H9 (cell line): ENCODE measurements at regions not wholly inside any gene's neighbourhood (a gene's known extent, or its start where the extent isn't known, plus 50 kb on each side); places are given as distances from the start of the nearest gene placed in this dataset.

ENCODE experiments used
- DNase-seq: peaks from one replicate; pipeline ENCODE4 v3.0.0-alpha.2; 2017
- H2AFZ ChIP-seq: one replicate; pipeline ENCODE4 v1.6.1; 2013; ENCODE audit warnings: mild to moderate bottlenecking, low read length, control low read depth, moderate library complexity
- H2AK5ac ChIP-seq: 2 replicates; pipeline ENCODE4 v1.6.1; 2013; ENCODE audit warnings: low read length, control low read depth, mixed read lengths; ENCODE audit not compliant: insufficient read length
- H2BK120ac ChIP-seq: one replicate; pipeline ENCODE4 v1.6.1; 2013; ENCODE audit warnings: low read depth, mild to moderate bottlenecking, low read length, control low read depth, inconsistent platforms; ENCODE audit not compliant: poor library complexity, severe bottlenecking
- H2BK12ac ChIP-seq: 2 replicates; pipeline ENCODE4 v1.6.1; 2013; ENCODE audit warnings: low read length, control low read depth, mixed read lengths, low read depth; ENCODE audit not compliant: insufficient read length
- H2BK15ac ChIP-seq: 2 replicates; pipeline ENCODE4 v1.6.1; 2013; ENCODE audit warnings: low read depth, low read length, control low read depth
- H2BK20ac ChIP-seq: one replicate; pipeline ENCODE4 v1.6.1; 2013; ENCODE audit warnings: low read depth, mild to moderate bottlenecking, low read length, control low read depth, inconsistent platforms; ENCODE audit not compliant: poor library complexity, severe bottlenecking
- H2BK5ac ChIP-seq: 2 replicates; pipeline ENCODE4 v1.6.1; 2013; ENCODE audit warnings: low read length, control low read depth, mixed read lengths; ENCODE audit not compliant: insufficient read length
- H3K14ac ChIP-seq: 2 replicates; pipeline ENCODE4 v1.6.1; 2013; ENCODE audit warnings: low read length, control low read depth; ENCODE audit not compliant: insufficient read depth
- H3K18ac ChIP-seq: 2 replicates; pipeline ENCODE4 v1.6.1; 2013; ENCODE audit warnings: low read depth, mild to moderate bottlenecking, mixed read lengths, low read length, control low read depth; ENCODE audit not compliant: insufficient read length
- H3K23ac ChIP-seq: 2 replicates; pipeline ENCODE4 v1.6.1; 2013; ENCODE audit warnings: low read length, control low read depth, mixed read lengths, low read depth; ENCODE audit not compliant: insufficient read length
- H3K23me2 ChIP-seq: 2 replicates; pipeline ENCODE4 v1.6.1; 2013; ENCODE audit warnings: low read depth, mild to moderate bottlenecking, mixed read lengths, low read length, control low read depth; ENCODE audit not compliant: insufficient read length, poor library complexity, severe bottlenecking
- H3K27ac ChIP-seq: 2 replicates; pipeline ENCODE4 v1.5.1; 2013; ENCODE audit warnings: low read length, control low read depth, mixed read lengths, low read depth; ENCODE audit not compliant: insufficient read length
- H3K27me3 ChIP-seq: 2 replicates; pipeline ENCODE4 v1.6.1; 2013; ENCODE audit warnings: low read length, control low read depth, inconsistent platforms; ENCODE audit not compliant: insufficient read depth
- H3K4ac ChIP-seq: 2 replicates; pipeline ENCODE4 v1.6.1; 2013; ENCODE audit warnings: low read depth, mild to moderate bottlenecking, control low read depth, inconsistent platforms, low read length, moderate library complexity
- H3K4me1 ChIP-seq: 2 replicates; pipeline ENCODE4 v1.6.1; 2013; ENCODE audit warnings: low read length, control low read depth, inconsistent platforms; ENCODE audit not compliant: insufficient read depth
- H3K4me2 ChIP-seq: 2 replicates; pipeline ENCODE4 v1.6.1; 2013; ENCODE audit warnings: low read length, control low read depth, mixed read lengths; ENCODE audit not compliant: insufficient read length, insufficient read depth
- H3K56ac ChIP-seq: 2 replicates; pipeline ENCODE4 v1.6.1; 2013; ENCODE audit warnings: low read depth, mild to moderate bottlenecking, mixed read lengths, low read length, control low read depth; ENCODE audit not compliant: insufficient read length
- H3K79me1 ChIP-seq: 2 replicates; pipeline ENCODE4 v1.6.1; 2013; ENCODE audit warnings: low read depth, mild to moderate bottlenecking, moderate library complexity, low read length, control low read depth, inconsistent platforms; ENCODE audit not compliant: insufficient read depth, poor library complexity, severe bottlenecking
- H3K79me2 ChIP-seq: 2 replicates; pipeline ENCODE4 v1.6.1; 2013; ENCODE audit warnings: low read length, control low read depth, inconsistent platforms; ENCODE audit not compliant: insufficient read depth
- H3K9ac ChIP-seq: 2 replicates; pipeline ENCODE4 v1.6.1; 2013; ENCODE audit warnings: low read length, control low read depth, mixed read lengths; ENCODE audit not compliant: insufficient read length; ENCODE audit errors: extremely low read depth
- H3K9me3 ChIP-seq: one replicate; pipeline ENCODE4 v1.6.1; 2013; ENCODE audit warnings: low read depth, low read length, inconsistent platforms; ENCODE audit not compliant: control insufficient read depth
- H3T11ph ChIP-seq: one replicate; pipeline ENCODE4 v1.6.1; 2013; ENCODE audit warnings: mild to moderate bottlenecking, low read length, control low read depth, inconsistent platforms
- H4K20me1 ChIP-seq: one replicate; pipeline ENCODE4 v1.6.1; 2013; ENCODE audit not compliant: control insufficient read depth, insufficient read length, insufficient read depth
- H4K5ac ChIP-seq: 2 replicates; pipeline ENCODE4 v1.6.1; 2013; ENCODE audit warnings: low read depth, mild to moderate bottlenecking, mixed read lengths, low read length, control low read depth; ENCODE audit not compliant: insufficient read length
- H4K8ac ChIP-seq: replicated peaks from 2 replicates; pipeline ENCODE4 v1.6.1; 2013; ENCODE audit warnings: low read length, control low read depth, mixed read lengths, low read depth; ENCODE audit not compliant: insufficient read length
- H4K91ac ChIP-seq: 2 replicates; pipeline ENCODE4 v1.6.1; 2013; ENCODE audit warnings: low read depth, mild to moderate bottlenecking, moderate library complexity, mixed read lengths, low read length, control low read depth; ENCODE audit not compliant: insufficient read length
- H3K27ac Mint-ChIP-seq, 3 experiments: 2 replicates in 2 of 3; 3 replicates in 1 of 3; pipeline ENCODE4 v1.8.0; 2020 to 2021; ENCODE audit warnings: mixed read lengths in 3 of 3, mild to moderate bottlenecking in 1 of 3, moderate library complexity in 1 of 3
- H3K27me3 Mint-ChIP-seq: 2 replicates; pipeline ENCODE4 v1.8.0; 2021; ENCODE audit warnings: low read depth, mild to moderate bottlenecking, moderate library complexity, mixed read lengths
- H3K36me3 Mint-ChIP-seq, 3 experiments: 2 replicates in 2 of 3; 3 replicates in 1 of 3; pipeline ENCODE4 v1.8.0; 2020 to 2021; ENCODE audit warnings: low read depth in 3 of 3, mixed read lengths in 3 of 3; ENCODE audit not compliant: insufficient read depth in 1 of 3
- H3K4me1 Mint-ChIP-seq, 2 experiments: 2 replicates each; pipeline ENCODE4 v1.8.0; 2020; ENCODE audit warnings: mixed read lengths in 2 of 2
- H3K4me3 Mint-ChIP-seq, 2 experiments: 2 replicates in 1 of 2; 3 replicates in 1 of 2; pipeline ENCODE4 v1.8.0; 2020 to 2021; ENCODE audit warnings: mild to moderate bottlenecking in 2 of 2, mixed read lengths in 2 of 2, moderate library complexity in 1 of 2
- H3K9me3 Mint-ChIP-seq, 2 experiments: 2 replicates in 1 of 2; 3 replicates in 1 of 2; pipeline ENCODE4 v1.8.0; 2020; ENCODE audit warnings: mild to moderate bottlenecking in 2 of 2, mixed read lengths in 2 of 2, moderate library complexity in 1 of 2
- WGBS: extraction: QIAGEN DNeasy Blood & Tissue Kit; methylation state at CpG from one replicate; pipeline ENCODE4 v1.1.7; 2013; ENCODE audit warnings: missing lambda C conversion rate, low lambda C conversion rate, mixed read lengths; ENCODE audit not compliant: insufficient read length; ENCODE audit errors: extremely low coverage; 5-methylcytosine and 5-hydroxymethylcytosine counted together
- TF ChIP-seq, protein P1 (sequence below): fragments of 200-600 bp; sonication (generic); conservative IDR thresholded peaks from 3 replicates; pipeline ENCODE4 v1.8.0; 2021; ENCODE audit warnings: antibody characterized with exemption, mild to moderate bottlenecking

DNA sequence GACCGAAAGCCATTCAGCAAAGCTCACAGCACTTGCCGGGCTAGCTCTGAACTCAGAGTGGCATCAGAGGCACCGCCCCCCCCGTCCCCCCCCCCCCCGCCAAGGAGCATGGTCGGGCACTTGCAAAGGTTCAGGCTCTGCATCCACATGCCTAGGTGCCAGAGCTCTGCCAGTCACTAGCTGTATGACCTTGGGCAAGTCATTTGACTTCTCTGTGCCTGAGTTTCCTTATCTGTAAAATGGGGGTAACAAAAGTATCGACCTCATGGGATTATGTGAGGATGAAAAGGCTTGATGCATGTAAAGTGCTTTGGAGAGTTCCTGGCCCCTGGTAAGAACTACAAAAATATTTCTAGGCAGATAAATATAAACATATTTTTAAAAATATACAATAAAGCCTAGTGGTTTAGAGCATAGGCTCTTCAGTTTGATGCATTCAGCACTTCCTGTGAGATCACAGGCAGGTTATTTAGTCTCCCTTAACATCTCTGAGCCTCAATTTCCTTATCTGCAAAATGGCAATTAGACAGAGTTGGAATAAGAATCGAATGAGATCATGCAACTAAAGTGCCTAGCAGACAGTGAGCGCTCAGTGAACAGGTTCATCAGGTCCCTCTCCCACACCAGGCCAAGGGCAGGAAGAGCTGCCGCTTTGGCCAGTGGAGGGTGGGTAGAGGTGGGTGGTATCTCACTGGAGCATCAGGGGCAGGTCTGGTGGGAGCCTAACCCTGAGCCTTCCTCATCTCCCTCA, 117.2 kb downstream of the CYLD start:
- H2BK15ac ChIP-seq: no peak overlapping the region
- H3K4me1 Mint-ChIP-seq: peaks cover 6 to 13% of the 10 kb centered on the region in 2 experiments
- no peak overlapping the region for H2BK5ac ChIP-seq
- H3K4me3 Mint-ChIP-seq: no peak overlapping the region
- H3K9me3 Mint-ChIP-seq: peaks cover 0 to 3% of the 10 kb centered on the region in 2 experiments; a peak in 2 of 5 replicates
- H3K4ac ChIP-seq: no peak overlapping the region
- no peak overlapping the region for H3K14ac ChIP-seq
- no peak overlapping the region for H3K23ac ChIP-seq
- H3K4me2 ChIP-seq: no peak overlapping the region
- H3K4me1 ChIP-seq: no peaks in the 10 kb centered on the region
- H3K36me3 Mint-ChIP-seq: no peaks in the 10 kb centered on the region
- no CpG with 5 or more reads among the region's 10 CpGs for WGBS
- H4K20me1 ChIP-seq: no peaks in the 10 kb centered on the region
- H2BK20ac ChIP-seq: no peak overlapping the region
- H2AK5ac ChIP-seq: no peak overlapping the region
- no peak overlapping the region for H4K8ac ChIP-seq
- H3K27me3 ChIP-seq: no peaks in the 10 kb centered on the region; the same call in 1 of the 2 replicates
- H3T11ph ChIP-seq: no peak overlapping the region
- no peak overlapping the region for H4K91ac ChIP-seq
- TF ChIP-seq, protein P1, sequence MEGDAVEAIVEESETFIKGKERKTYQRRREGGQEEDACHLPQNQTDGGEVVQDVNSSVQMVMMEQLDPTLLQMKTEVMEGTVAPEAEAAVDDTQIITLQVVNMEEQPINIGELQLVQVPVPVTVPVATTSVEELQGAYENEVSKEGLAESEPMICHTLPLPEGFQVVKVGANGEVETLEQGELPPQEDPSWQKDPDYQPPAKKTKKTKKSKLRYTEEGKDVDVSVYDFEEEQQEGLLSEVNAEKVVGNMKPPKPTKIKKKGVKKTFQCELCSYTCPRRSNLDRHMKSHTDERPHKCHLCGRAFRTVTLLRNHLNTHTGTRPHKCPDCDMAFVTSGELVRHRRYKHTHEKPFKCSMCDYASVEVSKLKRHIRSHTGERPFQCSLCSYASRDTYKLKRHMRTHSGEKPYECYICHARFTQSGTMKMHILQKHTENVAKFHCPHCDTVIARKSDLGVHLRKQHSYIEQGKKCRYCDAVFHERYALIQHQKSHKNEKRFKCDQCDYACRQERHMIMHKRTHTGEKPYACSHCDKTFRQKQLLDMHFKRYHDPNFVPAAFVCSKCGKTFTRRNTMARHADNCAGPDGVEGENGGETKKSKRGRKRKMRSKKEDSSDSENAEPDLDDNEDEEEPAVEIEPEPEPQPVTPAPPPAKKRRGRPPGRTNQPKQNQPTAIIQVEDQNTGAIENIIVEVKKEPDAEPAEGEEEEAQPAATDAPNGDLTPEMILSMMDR: no peak
- no peak overlapping the region for H3K27ac ChIP-seq
- H2BK120ac ChIP-seq: no peak overlapping the region
- H3K18ac ChIP-seq: no peak overlapping the region
- H2AFZ ChIP-seq: no peak overlapping the region
- no peak overlapping the region for H4K5ac ChIP-seq
- no peak overlapping the region for H3K27ac Mint-ChIP-seq
- H2BK12ac ChIP-seq: no peak overlapping the region
- H3K9ac ChIP-seq: no peak overlapping the region
- no peak overlapping the region for H3K56ac ChIP-seq
- H3K23me2 ChIP-seq: no peaks in the 10 kb centered on the region
- H3K27me3 Mint-ChIP-seq: peaks cover 6% of the 10 kb centered on the region
- DNase-seq: no peak
- no peaks in the 10 kb centered on the region for H3K9me3 ChIP-seq
- no peaks in the 10 kb centered on the region for H3K79me2 ChIP-seq
- H3K79me1 ChIP-seq: no peaks in the 10 kb centered on the region
